GM19438 (cell line): ENCODE measurements at regions not wholly inside any gene's neighbourhood (a gene's known extent, or its start where the extent isn't known, plus 50 kb on each side); places are given as distances from the start of the nearest gene placed in this dataset.

Experiments used
- ATAC-seq: cut with Tn5 transposase; IDR thresholded peaks from one replicate; pipeline ENCODE4 v1.9.1; 2021; ENCODE audit warnings: low read depth; ENCODE audit not compliant: unreplicated experiment

GRCh38 chr2:153197402-153198386, 280.9 kb downstream of the RPRM start:
- ATAC-seq: no peak

- ATAC-seq: no peak
These were observed 282.0 kb downstream of the RPRM start for GRCh38 chr2:153196378-153197058.

GRCh38 chr2:153195342-153195741, 283.2 kb downstream of the RPRM start:
- no peak for ATAC-seq

GRCh38 chr2:153189091-153189888, 289.3 kb downstream of the RPRM start:
- ATAC-seq: no peak

- no peak for ATAC-seq
These were observed 298.8 kb downstream of the RPRM start for GRCh38 chr2:153179808-153180207.

GRCh38 chr2:153169609-153170008, 309.0 kb downstream of the RPRM start:
- ATAC-seq: no peak

GRCh38 chr2:153165021-153165420, 313.5 kb downstream of the RPRM start:
- ATAC-seq: no peak

GRCh38 chr2:153163055-153163454, 315.5 kb downstream of the RPRM start:
- no peak for ATAC-seq

- no peak for ATAC-seq
These were observed 321.8 kb downstream of the RPRM start for GRCh38 chr2:153156743-153157142.

- no peak for ATAC-seq
These were observed 326.5 kb downstream of the RPRM start for GRCh38 chr2:153152036-153152435.

GRCh38 chr2:153145470-153145978, 333.0 kb downstream of the RPRM start:
- no peak for ATAC-seq

- no peak for ATAC-seq
These were observed 335.0 kb downstream of the RPRM start for GRCh38 chr2:153143540-153143939.

GRCh38 chr2:153140498-153140897, 338.1 kb downstream of the RPRM start:
- ATAC-seq: no peak

- no peak for ATAC-seq
These were observed 339.7 kb downstream of the RPRM start for GRCh38 chr2:153138651-153139375.

GRCh38 chr2:153136216-153136615, 342.3 kb downstream of the RPRM start:
- ATAC-seq: no peak

GRCh38 chr2:153134725-153135124, 343.8 kb downstream of the RPRM start:
- no peak for ATAC-seq

GRCh38 chr2:153133716-153134115, 344.8 kb downstream of the RPRM start:
- no peak for ATAC-seq

- no peak for ATAC-seq
These were observed 346.1 kb downstream of the RPRM start for GRCh38 chr2:153132418-153132817.

GRCh38 chr2:153115141-153115540, 363.4 kb downstream of the RPRM start:
- no peak for ATAC-seq

- no peak for ATAC-seq
These were observed 368.1 kb downstream of the RPRM start for GRCh38 chr2:153110486-153110885.
